HG03469 (cell line): ENCODE measurements at regions not wholly inside any gene's neighbourhood (a gene's known extent, or its start where the extent isn't known, plus 50 kb on each side); places are given as distances from the start of the nearest gene placed in this dataset.

Source experiments
- ATAC-seq: cut with Tn5 transposase; IDR thresholded peaks from one replicate; pipeline ENCODE4 v1.9.1; 2021; ENCODE audit warnings: mild to moderate bottlenecking, moderate library complexity, moderate number of reproducible peaks; ENCODE audit not compliant: unreplicated experiment

- ATAC-seq, result no peak
Observed at GRCh38 chr15:81449836-81450474, 75.9 kb upstream of the TMC3 start.

GRCh38 chr15:81443040-81443820, 69.2 kb upstream of the TMC3 start:
- ATAC-seq, result no peak

- ATAC-seq, result no peak
Observed at GRCh38 chr15:81442454-81442853, 68.4 kb upstream of the TMC3 start.

DNA sequence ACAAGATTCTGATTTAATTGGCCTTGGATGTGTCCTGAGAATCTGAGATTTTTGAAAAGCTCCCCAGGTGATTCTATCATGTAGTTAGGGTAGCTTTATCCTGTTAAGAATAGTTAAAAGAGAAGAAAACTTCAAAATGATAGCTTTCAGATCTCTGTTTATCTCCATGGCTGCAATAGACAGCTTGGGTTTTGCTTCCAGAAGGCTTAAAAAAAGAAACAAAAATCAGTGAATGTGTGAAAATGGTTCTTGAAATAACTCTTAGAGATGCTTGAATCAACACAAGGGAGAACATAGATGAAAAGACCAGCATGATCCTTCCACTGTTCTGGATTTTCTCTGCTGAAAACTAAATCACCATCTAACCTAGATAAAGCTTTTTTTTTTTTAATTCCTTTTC, 60.8 kb upstream of the TMC3 start:
- no peak for ATAC-seq

DNA sequence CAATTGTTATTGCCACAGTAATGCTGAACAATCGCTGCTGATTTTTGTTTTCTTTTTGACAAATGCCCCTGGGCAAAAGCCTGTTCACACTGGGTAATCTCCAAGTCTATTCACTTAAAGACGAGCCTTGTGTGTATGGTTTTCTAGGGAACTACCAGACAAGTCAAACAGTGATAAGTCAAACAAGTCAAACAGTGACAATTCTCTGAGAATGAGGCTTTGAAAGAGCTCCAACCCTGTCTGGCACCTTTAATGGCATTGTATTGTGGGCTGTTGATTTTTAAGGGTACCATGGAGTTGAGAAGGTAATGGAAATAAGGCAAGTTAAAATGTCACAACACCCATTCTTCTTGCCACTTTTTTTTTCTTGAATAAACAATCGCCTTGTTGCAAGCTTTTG, 59.4 kb upstream of the TMC3 start:
- ATAC-seq, result no peak

DNA sequence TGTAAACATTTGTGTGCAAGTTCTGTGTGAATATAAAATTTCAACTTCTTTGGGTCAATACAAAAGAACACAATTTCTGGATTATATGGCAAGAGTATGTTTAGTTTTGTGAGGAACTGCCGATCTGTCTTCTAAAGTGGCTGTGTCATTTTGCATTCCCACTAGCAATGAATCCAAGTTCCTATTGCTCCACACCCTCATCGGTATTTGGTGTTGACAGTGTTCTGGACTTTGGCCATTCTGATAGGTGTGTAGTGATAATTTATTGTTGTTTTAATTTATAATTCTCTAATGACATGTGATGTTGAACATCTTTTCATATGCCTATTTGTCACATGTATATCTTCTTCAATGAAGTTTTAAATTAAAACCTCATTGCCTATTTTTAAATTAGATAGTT, 58.2 kb upstream of the TMC3 start:
- no peak for ATAC-seq

DNA sequence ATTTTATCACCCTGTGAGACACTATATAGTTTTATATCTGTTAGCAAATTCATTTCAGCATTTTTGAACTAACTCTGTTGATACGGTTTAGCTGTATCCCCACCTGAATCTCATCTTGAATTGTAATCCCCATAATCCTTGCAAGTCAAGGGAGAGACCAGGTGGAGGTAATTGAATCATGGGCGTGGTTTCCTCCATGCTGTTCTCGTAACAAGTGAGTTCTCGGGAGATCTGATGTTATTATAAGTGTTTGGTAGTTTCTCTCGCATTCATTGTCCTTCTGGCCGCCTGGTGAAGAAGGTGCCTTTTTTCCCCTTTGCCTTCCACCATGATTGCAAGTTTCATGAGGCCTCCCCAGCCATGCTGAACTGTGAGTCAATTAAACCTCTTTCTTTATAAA, 53.2 kb upstream of the TMC3 start:
- no peak for ATAC-seq

DNA sequence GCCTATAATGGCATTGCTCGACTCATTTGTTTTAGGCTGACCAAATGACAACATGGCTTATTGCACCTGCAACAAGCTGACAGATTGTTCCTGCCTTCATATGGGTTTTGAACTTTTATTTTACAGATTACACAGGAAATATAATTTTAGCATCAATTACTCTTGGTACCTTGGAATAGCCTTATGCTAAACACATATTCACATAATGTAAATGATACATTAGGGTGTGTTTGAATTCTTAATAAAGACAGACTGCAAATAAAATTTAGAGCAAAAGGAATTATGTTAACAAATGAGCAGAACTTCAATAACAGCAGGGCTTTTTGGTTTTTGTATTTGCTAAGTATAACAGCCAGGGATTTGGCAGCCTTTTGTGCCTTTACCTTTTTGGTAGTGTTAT, 51.9 kb upstream of the TMC3 start:
- no peak for ATAC-seq
